Islet precursor cell (in vitro differentiated cells): ENCODE measurements at regions not wholly inside any gene's neighbourhood (a gene's known extent, or its start where the extent isn't known, plus 50 kb on each side); places are given as distances from the start of the nearest gene placed in this dataset.

Experiments used
- DNase-seq: peaks from one replicate; pipeline ENCODE4 v3.0.0-alpha.2; 2018

- no peak for DNase-seq
These were observed 371.2 kb upstream of the RARB start for GRCh38 chr3:25056803-25057351.

GRCh38 chr3:25057379-25057778 is 370.7 kb upstream of the RARB start:
- no peak for DNase-seq

- no peak for DNase-seq
These were observed 363.4 kb upstream of the RARB start for GRCh38 chr3:25064681-25065080.

DNA sequence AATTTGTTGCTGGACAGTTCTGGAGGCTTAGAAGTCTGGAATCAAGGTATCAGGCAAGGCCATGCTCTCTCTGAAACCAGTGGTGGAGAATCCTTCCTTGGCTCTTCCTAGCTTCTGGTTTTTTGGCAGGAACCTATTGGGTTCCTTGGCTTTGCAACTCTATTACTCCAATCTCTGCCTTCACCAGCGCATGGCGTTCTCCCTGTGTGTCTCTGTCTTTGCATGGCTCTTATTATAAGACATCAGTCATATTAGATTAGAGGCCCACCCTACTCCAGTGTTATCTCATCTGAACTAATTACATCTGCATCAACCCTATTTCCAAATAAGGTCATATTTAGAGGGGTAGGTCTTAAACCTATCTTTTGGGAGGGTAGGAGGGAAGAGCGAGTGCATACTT is 358.1 kb upstream of the RARB start:
- no peak for DNase-seq

DNA sequence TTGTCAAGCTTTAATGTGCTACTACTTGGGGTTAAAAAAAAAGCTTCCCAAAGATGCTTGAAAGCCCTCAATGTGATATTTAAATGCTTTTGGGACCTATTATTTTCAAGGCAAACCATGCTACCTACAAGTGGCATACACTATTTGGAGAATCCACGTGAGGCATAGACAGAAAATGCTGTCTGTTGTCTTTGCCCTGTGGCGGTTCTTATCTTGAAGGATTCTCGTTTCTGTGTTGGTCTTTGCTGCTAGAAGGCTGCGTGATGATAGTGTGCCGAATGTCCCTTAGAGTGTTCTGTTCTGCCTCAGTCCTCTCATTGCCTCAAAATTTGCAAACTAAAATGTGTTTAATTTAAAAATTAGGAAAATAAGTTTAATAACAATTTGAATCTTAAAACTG is 356.2 kb upstream of the RARB start:
- no peak for DNase-seq

DNA sequence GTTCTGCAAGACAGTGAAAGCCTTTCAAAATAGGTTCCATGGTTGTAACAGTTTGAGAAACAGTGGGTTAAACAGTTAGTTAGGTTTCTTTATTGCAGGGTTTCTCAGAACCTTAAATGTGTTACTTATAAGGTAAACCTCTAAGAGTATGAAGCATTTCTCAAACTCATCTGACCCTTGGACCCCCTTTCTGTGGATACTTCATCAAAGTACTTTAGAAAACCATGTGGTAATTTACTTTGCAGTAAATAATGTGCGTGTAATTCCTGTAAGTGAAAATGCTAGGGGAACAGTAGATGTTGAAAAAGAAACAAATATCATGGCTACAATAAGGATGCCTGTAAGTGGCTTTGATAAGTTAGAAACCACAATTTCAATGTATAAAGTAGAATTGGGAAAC is 354.6 kb upstream of the RARB start:
- no peak for DNase-seq

DNA sequence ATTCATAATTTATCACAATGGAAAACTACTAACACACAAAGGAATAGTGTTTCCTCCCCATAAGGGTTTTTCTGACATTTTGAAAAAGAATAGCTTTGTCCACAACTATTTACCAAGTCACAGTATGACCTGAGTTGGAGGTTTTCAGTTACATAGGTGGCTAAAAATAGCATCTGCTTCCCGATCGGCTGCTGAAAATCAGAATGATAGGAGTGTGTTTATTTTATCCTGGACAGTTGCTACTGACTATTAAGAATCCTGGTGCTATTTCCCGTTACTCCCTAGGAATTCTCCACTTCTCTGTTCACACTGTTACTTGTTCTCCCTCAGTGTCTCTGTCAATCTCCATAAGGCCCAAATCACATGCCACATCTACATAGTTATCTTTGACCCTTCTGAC is 353.9 kb upstream of the RARB start:
- no peak for DNase-seq

- DNase-seq = no peak
These were observed 347.6 kb upstream of the RARB start for GRCh38 chr3:25080461-25080860.

DNA sequence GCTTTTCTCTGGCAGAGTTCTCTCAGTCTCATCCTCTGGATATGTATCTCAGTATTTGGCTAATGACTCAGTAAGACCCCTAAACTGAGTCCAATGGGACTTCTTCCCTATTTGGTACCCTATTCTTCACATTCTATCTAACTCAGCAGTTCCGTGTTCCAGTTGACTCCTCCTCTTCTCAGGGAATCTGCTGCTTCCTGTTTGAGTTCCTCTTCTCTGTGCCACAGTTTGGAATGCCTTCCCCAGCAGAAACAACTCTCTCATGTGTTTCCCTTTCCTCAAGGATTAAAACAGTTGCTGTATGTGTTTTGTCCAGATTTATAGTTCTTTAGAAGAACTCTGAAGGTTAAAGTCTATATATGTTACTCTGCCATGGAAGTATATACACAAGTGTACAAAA is 344.0 kb upstream of the RARB start:
- DNase-seq = no peak

- no peak for DNase-seq
These were observed 341.3 kb upstream of the RARB start for GRCh38 chr3:25086721-25087120.

- DNase-seq = no peak
These were observed 339.8 kb upstream of the RARB start for GRCh38 chr3:25088284-25088683.

DNA sequence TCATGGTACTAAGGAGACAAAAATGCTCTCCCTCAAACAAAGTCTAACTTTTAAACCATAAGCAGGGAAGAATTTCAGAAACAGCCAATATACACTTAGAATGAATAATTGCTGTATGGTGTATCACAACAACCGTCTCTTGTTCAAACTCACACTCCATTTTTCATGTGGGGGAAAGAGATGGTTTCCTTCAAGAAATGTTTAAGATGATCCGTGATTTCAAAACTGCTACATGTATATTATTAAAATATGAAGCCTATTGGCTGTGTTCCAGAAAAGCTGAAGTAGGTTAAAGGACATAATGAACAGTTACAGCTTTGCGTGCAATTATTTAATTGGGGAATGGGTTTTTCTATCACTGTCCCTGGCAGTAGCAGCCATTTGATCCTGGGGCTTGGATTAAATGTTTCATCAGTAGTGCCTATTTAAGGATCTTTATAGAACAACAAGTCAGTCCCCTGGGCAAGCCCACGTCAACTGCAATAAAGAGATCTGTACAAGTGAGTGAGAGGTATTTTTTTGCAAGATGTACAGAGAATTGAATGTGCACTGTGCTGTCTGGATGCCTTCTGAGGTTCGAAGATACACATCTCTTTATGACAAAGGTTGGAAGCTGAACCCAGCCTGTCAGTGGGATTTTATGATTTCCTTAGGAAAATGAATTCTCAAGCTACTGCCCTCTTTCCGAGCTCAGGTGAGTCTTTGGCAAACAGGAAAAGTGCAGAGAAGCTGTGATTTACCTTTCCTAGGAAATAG is 337.2 kb upstream of the RARB start:
- DNase-seq = no peak

DNA sequence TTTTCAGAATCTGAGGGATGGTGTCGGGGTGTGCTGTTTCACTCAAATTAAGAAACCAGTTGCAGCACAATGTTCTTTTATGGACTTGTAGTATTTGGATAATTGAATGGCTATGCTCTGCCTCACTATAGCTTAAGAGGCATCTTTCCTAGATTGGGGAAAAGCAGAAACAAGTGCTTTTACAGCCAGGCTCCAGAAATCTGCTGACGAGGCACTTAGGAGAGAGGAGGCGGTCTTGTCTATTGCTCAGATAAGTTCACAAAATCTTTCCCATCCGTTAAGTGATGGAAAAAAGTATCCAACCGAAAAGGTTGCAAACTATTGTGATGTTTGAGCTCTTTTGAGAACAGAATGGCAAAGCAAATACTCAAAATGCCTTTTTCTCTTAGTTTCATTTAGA is 336.1 kb upstream of the RARB start:
- no peak for DNase-seq

DNA sequence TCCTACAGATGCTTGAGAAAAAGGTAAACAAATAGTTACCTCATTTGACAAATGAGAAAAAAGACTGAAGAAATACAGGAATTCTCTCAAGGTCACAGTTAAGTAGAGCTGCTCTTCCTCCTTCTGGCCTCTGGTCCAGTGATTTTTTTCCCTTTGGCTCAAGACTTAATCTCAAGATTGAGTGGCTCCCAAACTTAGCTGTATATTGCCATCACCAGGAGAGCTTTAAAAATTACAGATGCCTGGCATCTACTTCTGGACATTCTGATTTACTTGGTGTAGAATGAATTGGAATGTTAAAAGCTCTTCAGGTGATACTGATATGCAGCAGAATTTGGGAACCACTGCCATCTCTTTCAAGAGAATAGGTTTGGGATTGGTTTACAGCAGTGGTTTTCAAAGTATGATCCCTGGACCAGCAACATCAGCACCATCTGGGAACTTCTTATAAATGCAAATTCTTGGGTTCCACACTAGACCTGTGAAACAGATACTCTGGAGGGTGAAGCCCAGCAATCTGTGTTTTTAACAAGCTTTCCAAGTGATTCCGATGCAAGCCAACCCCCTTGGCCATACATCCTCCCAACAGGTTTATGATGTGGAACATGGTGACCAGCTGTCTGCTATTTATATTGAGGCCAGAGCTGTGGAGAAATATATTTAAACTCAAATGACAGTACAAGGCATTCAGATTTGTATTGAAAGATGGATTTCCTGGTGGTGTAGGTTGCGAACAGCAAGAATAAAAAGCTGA is 333.0 kb upstream of the RARB start:
- DNase-seq = no peak

DNA sequence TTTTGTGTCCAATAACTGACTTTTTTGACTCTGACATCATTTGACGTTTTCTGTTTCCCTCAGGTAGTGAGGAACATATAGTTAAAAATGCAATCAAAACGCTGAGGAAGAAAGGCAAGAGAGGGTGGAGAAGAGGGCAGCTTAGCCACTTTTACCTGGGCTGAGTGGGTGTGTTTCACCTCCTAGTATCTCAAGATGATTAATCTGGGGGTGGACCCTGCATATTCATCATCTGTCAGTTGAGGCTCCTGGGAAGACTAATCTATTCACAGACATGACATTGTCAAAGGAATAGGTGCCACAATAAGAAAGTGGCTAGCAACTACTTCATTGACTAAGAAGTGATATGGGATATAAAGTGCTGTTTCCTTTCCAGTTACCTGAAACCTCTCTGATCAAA is 331.5 kb upstream of the RARB start:
- no peak for DNase-seq

GRCh38 chr3:25097023-25097422 is 331.0 kb upstream of the RARB start:
- DNase-seq = no peak

- no peak for DNase-seq
These were observed 328.4 kb upstream of the RARB start for GRCh38 chr3:25099666-25100065.

- no peak for DNase-seq
These were observed 324.7 kb upstream of the RARB start for GRCh38 chr3:25103391-25103790.

GRCh38 chr3:25107918-25108617 is 320.0 kb upstream of the RARB start:
- DNase-seq = no peak

GRCh38 chr3:25110642-25111041 is 317.4 kb upstream of the RARB start:
- DNase-seq = no peak

GRCh38 chr3:25113891-25114290 is 314.2 kb upstream of the RARB start:
- no peak for DNase-seq

DNA sequence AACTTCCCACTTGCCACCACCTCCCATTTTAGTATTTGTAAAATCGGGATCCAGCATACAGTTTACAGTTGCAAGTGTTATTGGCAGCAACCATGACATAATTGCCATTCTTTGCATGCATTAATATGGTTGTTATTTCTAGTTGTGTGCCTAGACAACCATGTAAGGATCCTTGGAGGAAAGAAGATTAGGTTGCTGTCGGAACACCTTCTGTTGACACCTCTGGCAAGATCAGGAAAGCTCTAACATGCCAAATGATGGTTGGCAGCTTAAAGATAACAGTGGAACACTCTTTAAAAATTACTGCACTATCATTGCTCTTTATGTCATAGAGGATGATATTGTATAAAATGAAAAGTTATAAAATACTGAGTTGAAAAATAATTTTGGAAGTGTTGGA is 313.5 kb upstream of the RARB start:
- DNase-seq = no peak

DNA sequence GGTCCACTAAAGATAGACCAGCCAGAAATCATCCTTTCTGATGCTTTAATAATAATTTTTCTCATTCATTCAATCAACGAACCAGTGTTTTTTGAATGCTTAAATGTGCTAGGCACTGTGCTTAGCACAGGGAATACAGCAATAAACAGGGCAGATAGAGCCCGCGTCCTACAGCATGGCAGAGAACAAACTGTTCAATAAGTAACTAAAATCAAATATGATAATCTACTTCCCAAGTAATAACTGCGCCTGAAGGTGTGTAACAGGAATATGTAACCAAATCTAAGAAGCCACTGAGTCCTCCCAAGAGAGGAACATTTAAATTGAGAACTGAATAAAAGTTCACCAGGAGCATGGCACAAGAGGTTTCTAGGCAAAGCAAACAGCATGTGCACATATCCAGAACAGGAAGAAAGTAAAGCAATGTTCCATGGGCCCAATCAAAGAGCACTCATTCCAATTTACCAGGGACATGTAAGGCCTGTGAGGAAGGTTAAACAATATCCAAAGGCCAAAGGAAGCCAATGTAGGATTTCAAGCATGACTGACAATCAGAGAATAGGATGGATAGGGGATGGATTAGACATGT is 311.0 kb upstream of the RARB start:
- DNase-seq = no peak
